ENCODE measurements at regions not wholly inside any gene's neighbourhood (a gene's known extent, or its start where the extent isn't known, plus 50 kb on each side); places are given as distances from the start of the nearest gene placed in this dataset.
"Not testable (repeated sequence)": the region's sequence is repeated elsewhere in the genome, so short reads cannot be mapped to it uniquely, and the experiment has no call there.

DNA sequence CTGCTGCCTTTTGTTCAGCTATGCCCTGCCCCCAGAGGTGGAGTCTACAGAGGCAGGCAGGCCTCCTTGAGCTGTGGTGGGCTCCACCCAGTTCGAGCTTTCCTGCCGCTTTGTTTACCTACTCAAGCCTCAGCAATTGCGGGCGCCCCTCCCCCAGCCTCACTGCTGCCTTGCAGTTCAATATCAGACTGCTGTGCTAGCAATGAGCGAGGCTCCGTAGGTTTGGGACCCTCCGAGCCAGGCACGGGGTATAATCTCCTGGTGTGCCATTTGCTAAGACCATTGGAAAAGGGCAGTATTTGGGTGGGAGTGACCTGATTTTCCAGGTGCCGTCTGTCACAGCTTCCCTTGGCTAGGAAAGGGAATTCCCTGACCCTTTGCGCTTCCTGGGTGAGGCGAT is 51.9 kb downstream of the DIPK2A start:
- H3K4me3 ChIP-seq (ENCODE audit: low read length); DNase-seq (ENCODE audit: low read depth, low spot score): not testable (repeated sequence)

DNA sequence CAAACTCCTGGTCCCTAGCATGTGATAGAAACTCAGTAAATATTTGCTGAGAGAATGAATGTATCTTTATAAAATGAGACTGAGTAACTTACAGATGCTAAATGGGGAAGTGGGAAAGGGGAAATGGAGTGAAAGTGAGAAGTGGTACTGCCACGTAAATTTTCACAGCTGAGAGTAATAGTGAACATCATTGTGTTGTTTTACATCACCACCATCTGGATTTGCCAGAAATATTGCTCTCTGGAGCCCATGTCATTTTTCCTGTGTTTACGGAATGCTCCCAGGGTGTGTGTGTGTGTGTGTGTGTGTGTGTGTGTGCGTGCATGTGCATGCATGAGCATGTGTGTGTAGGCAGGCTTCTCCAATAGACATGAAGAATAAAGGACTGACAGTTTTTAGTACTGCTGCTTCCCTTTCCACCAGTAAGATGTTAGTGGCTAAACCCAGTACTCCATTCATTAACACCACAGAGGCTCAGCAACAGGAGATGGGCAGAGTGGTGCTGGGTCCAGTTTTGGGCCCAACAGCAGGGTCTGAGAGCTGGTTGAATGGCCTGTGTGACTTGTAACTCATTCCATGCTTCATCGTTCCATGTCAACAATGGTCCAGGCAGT is 57.3 kb downstream of the DIPK2A start:
- no peak for DNase-seq (ENCODE audit: low read depth, low spot score)
- H3K4me3 ChIP-seq (ENCODE audit: low read length) = no peak overlapping the region

DNA sequence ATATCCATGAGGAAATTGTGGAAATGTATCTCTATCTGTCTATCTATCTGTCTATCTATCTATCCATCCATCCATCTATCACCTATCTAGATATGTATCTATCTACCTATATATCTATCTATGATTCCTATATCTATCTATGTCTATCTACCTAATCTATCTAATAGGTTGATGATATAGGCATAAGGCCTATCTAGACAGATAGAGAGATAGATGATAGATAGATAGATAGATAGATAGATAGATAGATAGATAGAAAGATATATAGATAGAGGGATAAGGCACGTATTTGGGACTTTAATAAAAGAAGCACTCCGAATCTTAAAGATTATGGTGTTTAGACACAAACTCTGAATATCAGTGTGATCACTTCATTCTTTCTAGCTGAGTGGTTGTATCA is 58.1 kb downstream of the DIPK2A start:
- DNase-seq (ENCODE audit: low read depth, low spot score) = no peak
- no peak overlapping the region for H3K4me3 ChIP-seq (ENCODE audit: low read length)

DNA sequence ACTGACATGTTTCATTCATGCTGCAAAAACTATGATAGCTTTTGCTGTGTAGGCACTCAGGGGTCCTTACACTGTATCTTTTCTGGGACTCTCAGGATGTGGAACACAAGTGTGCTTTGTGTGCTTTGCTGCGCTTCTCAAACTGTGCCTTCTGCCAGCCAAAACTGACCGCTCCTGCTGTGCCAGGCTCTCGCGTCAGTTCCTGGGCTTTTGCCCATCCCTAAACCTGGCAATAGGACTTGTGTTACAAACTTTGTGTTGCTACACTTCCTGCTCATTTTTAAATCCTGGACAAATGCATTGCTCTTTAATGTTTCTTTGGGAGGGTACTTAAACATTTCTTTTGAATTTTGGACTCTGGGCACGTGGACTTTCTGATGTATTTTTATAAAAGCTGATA is 60.3 kb downstream of the DIPK2A start:
- H3K4me3 ChIP-seq (ENCODE audit: low read length) = no peak overlapping the region
- DNase-seq (ENCODE audit: low read depth, low spot score) = no peak

DNA sequence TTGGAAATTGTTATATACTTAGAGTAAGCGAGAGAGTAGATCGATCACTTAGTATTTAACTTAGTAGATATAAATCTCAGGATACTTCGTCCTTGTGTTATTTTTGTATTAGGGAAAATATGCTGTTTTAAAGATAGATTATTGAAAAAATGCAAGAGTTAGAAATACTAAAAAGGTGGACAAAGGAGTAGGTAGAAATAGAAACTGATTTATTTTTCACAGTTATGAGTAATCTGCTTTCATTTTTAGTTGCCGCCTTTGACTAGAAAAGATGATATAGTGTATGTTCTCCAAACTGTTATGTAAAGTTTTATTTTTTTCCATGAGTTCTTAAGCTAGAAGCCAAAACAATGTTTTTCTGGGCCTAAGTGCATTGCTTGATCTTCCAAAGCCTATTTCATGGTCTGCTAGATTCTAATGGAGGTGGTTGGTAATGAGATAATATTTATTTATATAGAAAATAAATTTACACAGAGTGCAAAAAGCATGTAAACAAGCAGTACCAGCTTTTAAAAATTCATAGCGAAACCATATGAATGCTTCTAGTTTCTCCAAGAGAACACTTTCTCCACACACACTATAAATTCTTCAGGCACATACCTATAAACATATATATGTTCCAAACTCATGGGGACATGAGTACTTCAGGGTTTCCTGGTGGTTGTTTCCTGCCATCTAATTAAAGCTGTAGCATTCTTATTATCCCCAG is 61.1 kb downstream of the DIPK2A start:
- no peak for DNase-seq (ENCODE audit: low read depth, low spot score)
- H3K4me3 ChIP-seq (ENCODE audit: low read length) = no peak overlapping the region

DNA sequence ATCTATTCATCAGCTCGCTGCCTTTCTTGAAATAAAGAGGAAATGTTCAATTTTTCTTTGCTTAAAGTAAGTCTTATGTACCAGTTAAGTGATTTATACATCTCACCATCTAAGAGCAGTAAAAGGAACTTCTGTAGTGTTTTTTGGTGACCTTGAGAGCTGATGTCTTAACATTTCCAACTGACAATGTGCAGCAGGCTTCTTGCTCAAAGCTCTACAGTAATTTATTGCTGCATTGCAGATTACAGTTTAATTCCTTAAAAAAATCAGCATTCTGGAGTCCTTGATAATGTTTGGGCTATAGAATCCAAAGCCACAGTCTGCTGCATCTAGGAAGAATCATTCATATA is 61.6 kb downstream of the DIPK2A start:
- H3K4me3 ChIP-seq (ENCODE audit: low read length) = no peak overlapping the region
- DNase-seq (ENCODE audit: low read depth, low spot score) = no peak

DNA sequence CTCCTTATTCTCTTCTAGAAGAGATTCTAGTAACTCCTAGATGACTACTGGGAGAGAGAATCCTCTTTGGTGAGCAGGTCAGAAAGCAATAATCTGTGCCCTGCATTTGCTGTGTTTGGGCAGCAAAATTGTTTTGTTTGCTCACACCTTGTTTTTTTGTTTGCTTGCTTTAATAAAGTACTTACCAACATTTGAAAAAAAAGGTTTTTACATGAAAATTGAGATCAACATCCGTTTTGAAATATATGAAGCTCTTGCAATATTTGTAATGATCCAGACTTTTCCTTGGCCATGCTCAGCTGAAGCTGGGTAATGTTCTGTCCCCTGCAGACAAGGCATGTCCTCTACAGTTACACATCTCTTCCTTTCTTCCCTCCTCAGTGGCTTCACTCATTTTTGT is 62.2 kb downstream of the DIPK2A start:
- no peak overlapping the region for H3K4me3 ChIP-seq (ENCODE audit: low read length)
- no peak for DNase-seq (ENCODE audit: low read depth, low spot score)

DNA sequence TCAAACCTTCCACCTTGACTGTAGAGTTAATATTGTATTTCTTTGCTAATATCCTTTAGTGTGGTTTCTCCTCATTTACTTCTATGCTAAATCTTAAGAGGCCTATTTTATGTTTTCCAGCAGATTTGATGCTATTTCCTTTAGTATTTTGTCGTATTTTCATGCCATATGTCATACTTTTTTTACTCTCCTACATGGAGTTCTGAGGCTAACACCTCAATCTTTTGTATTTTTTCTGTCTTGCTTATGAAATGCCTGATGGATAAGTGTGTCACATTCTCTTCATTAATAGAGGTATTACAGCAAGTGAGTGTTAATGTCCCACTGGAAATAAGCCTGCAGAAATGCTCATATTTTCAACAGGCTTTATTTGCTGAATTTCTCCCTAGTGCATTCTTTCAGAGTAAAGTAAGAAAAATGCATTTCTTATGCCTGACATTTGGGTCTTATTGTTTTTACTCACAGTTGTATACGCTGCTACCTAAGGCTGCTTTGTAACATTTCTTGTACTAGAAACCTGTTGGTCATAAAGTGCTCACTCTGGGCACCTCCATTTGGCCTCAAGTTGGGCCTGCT is 63.2 kb downstream of the DIPK2A start:
- no peak overlapping the region for H3K4me3 ChIP-seq (ENCODE audit: low read length)
- no peak for DNase-seq (ENCODE audit: low read depth, low spot score)

DNA sequence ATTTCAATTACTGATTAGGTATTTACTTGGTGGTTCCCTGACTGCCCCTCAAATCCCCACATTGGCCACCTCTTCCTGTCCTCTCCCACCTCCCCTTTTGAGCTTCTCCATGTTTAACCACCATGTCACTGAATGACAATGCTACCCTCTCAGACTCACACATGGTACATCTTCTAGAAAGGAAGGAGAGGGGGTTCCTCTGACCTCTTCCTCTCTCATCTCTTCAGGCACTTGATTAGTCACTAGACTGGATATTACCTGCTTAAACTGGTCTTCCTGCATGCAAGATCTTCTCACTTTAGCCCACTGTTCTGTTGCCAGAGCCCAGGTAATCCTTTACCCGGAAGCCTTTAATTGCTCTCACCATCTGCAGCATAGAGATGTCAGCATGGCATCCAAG is 64.9 kb downstream of the DIPK2A start:
- no peak for DNase-seq (ENCODE audit: low read depth, low spot score)
- no peak overlapping the region for H3K4me3 ChIP-seq (ENCODE audit: low read length)

DNA sequence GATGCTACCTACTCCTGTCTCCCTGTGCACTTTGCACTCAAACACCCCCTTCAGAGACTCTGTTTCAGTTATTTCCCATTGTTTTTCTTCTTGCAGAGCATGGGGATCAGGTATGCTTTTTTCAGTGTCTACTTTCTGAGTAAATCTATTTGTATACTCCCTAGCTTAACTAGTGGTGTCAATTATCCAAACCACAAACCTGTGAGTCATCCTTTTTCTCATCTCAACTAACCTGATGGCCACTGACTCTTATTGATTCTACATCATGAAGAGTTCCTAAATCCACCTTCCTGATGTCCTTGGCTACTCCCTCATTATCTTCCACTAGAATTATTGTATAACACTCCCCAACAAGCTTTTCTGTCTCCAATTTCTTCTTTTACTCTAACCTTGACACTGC is 68.0 kb downstream of the DIPK2A start:
- H3K4me3 ChIP-seq (ENCODE audit: low read length) = no peak overlapping the region
- no peak for DNase-seq (ENCODE audit: low read depth, low spot score)

DNA sequence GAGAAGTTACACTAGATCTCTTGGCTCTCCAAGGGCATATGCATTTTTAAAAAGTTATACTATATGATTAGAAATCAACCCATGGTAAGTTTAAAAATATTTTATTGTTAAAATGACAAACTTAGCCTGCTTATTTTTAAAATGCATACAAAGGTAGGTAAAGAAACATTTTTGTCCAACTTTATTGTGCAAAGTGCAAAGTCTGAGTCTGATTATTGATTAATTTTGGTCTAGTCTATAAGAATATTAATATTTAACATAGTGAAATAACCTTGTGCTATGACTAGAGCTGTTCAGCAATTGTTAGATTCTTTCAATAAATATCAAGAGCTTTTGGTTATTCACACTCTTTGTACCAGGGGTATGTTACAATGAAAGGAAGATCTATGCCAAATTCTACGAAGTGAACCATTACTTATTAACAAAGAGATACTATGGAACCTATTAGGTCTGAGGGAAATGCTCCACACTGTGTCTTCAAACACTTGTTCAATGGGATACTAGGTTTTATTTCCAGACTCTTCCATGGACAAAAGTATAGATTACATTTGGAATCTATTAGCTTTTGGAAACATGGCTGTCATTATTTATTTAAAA is 70.4 kb downstream of the DIPK2A start:
- DNase-seq (ENCODE audit: low read depth, low spot score) = no peak
- no peak overlapping the region for H3K4me3 ChIP-seq (ENCODE audit: low read length)

DNA sequence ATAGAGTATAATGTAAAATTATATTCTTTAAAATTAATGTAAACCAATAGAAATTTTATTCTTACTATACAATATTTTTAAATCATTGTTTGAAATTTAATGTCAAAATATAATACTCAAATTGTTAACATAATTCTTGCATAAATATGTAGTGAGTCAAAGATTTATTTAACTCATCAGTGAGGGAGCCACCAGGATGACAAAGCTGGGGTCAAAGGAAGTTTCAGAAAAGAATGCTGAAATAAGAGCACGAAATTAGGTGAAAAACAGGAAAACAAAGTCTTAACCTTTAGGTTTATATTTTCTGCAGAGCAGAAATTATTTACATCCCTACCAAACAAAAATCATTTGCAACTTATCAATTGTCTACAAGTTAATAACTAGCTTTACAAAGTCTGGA is 74.1 kb downstream of the DIPK2A start:
- H3K4me3 ChIP-seq (ENCODE audit: low read length) = no peak overlapping the region
- DNase-seq (ENCODE audit: low read depth, low spot score) = no peak

DNA sequence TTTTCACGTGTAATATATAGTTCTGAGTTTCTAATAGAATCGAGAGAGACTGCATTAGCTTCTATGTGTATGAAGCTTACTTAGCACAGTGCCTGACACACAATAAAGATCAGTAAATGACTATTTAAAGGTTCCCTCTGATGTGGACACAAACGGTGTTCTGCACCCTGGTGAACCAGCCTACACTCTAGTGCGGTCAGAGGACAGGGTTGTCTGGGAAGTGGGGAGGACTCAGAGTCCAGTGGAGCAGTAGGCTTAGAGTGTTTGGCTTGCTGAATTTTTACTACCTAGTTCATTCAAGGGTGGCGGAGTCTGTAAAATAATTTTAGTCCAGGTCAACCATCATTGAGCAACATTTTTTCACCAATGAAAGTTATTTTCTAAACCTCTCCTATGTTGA is 77.8 kb downstream of the DIPK2A start:
- no peak for DNase-seq (ENCODE audit: low read depth, low spot score)
- H3K4me3 ChIP-seq (ENCODE audit: low read length) = no peak overlapping the region

DNA sequence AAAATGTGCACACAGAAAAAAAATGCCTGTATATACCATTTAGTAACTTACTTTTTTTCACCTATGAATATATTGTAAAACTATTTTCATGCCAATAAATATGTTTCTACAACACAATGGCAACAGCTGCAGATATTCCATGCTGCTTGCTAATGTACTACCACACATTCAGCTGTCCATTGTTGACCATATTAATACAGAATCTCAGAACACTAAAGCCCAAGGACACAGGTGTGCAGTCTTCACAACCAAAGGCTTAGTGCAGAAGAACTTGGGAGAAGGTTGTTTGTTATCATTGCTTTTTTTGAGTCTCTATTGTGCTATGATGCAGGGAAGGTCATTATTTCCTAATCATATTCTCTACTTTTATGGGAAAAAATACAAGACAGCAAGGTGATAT is 79.6 kb downstream of the DIPK2A start:
- DNase-seq (ENCODE audit: low read depth, low spot score) = no peak
- H3K4me3 ChIP-seq (ENCODE audit: low read length) = no peak overlapping the region

DNA sequence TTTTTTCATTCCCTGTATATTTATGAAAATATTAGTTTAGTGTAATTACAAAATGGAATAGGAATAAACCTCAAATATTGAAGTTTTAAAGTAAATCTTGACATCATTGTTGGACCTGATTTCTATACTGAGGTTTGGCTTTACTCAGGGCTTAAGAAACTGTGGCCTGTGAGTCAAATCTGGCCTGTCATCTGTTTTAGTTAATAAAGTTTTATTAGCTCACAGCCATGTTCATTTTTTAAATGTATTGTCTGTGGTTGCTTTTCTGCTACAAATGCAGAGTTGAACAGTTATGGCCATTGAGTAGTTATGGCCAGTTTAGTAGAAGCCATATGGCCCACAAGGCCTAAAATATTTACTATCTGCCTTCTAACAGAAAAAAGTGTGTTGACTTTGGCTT is 80.7 kb downstream of the DIPK2A start:
- H3K4me3 ChIP-seq (ENCODE audit: low read length) = no peak overlapping the region
- no peak for DNase-seq (ENCODE audit: low read depth, low spot score)

DNA sequence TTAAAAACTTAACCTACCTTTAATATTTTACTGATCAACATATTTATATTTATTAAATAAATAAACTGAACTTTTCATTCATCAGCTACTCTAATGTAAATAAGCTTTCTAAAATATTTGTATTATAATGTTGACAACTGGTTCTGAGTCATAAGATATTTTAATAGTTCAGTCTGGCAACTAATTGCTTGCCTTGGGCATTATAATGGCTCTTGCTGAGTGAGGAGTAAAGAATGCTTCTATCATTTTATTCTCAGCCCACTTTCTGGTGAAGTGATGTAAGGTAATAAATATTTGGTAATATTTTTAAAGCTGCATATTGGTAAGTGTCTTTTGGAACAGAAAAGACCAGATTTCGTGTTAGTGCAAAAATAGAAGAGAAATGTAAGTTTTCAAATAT is 81.5 kb downstream of the DIPK2A start:
- DNase-seq (ENCODE audit: low read depth, low spot score) = no peak

DNA sequence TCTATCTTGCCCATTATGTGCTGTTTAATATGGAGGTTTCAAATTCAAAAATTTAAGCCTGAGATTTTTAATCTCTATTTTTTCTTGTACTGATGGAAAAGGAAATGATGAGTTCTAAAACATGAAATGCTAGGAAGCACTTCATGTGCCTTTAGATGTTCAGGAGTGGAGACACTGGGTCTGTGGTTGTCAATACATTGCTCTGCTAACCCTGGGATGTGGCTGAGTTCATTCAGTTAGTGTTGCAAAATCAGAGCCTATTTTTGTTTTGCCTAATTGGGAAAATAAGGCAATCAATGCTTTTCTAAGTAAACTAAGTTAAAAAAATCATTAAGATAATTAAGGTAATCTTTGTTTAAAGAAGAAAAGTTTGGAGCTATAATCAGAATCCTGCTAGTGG is 83.1 kb downstream of the DIPK2A start:
- DNase-seq (ENCODE audit: low read depth, low spot score) = no peak
- H3K4me3 ChIP-seq (ENCODE audit: low read length) = no peak overlapping the region

More for the DNA sequence above, 81.5 kb downstream of the DIPK2A start:
- H3K4me3 ChIP-seq (ENCODE audit: low read length) = no peak overlapping the region

DNA sequence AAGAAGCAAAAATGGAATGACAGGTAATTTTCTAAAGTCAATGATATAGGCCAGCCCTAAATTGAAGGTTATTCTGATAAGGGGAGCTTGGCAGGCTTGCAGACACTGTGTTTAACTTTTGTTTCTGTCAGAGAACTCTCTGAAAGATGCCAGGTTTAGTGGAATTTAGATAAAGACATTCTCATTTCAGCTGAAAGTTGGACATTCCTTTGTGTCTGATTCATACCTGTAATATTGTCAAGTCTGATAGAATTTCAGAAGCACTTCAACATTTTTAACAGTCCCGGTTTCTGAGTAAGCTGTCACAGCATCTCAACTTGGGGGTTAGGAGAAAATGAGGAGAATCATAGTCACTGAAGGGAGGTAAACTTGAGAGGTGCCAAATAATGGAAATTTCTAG is 84.0 kb downstream of the DIPK2A start:
- no peak for DNase-seq (ENCODE audit: low read depth, low spot score)
- no peak overlapping the region for H3K4me3 ChIP-seq (ENCODE audit: low read length)

DNA sequence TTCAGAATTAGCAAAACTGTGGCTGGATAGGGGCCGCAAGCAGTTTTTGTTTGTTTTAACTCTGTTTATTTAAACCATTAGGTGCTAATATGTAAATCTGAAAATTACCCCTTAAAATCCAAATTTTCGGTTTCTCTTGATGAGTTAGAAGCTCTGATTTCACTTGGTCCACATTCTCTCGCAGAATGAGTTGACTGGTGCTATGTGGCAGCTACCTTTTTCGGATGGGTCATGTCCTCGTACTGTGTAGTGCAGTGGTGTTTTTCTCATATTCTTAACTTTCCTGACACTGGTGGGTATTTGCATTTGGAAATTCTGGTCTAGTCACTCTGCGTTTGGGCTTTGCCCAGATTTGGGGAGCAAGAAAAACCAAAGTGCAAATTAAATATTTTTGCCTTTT is 87.1 kb downstream of the DIPK2A start:
- DNase-seq (ENCODE audit: low read depth, low spot score) = no peak
- H3K4me3 ChIP-seq (ENCODE audit: low read length) = no peak overlapping the region

DNA sequence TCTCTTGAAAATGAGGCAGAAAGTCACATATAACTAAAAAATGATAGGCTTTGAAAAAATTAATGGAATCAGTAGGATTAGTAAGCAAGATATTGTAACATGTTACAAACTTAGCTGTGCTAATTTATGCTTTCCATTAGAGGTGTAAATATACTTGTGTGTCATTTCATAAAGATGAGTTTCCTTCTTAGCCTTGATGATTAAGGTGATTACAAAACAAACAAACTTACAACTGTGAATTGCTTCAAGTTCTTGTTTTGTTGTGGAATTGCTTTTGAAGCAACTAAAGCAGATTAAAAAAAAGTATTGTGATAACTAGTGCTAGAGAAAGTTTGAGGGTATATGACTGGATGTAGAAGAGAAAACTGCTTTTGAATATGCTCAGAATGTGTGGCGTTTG is 87.9 kb downstream of the DIPK2A start:
- no peak overlapping the region for H3K4me3 ChIP-seq (ENCODE audit: low read length)
- no peak for DNase-seq (ENCODE audit: low read depth, low spot score)

DNA sequence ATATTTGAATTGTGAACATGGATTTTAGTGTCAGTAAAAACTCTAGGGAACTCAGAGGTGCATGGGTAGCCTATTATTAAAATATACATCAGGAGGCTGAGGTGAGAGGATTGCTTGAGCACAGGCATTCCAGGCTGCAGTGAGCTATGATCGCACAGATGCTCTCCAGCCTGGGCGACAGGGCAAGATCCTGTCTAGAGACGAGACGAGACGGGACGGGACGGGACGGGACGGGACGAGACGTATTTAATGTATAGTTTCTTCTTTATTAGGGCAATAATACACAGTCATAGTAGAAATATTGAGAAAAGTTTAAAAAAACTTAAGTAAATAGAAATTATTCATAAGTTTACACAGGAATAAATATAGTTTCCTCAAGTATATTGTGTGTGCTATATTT is 89.3 kb downstream of the DIPK2A start:
- DNase-seq (ENCODE audit: low read depth, low spot score) = no peak
- H3K4me3 ChIP-seq (ENCODE audit: low read length) = no peak overlapping the region

Measured in Jurkat, Clone E6-1 (cell line).